ENCODE measurements at regions not wholly inside any gene's neighbourhood (a gene's known extent, or its start where the extent isn't known, plus 50 kb on each side); places are given as distances from the start of the nearest gene placed in this dataset.

DNA sequence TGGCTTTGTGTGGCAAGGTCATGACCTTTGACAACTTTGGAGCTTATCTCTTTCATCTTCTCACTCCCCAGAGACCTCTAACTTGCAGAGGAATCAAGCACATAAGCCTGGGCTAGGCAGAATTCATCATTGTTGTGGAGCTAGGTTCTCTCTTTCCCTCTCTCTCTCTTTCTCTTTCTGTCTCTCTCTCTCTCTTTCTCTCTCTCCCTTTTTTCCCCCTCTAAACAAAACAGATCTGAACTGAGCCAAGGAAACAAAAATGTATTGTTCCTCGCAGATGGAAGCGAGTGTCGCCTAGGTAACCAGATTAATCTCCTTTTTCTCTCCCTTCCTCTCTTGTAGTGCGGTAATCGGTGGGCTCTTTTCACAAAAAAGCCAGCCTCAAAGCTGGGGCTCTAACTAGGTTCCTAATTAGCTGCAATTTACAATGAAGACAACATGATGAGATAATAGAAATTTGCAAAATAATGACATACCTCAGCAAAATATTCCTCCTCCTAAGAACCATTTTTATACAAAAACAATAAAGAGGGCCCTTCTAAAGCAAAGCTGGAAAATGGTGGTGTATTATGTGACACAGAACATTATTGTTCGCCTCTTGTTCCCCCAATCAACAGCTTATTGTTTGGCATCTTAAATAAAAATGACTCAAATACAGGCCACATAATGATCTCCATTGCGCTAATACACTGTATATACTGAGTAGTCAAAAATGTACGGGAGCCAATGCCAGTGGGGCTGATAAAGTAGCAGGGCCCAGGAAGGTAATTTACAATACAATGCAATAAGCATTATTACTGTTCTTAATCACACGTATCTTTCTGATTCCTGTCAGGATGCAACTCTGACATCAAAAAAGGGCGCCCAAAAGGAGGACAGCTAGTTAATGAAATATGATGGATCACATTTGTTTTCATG is 65.7 kb upstream of the SOX5 start (continued):
- no peak for TF ChIP-seq TP53 (CRISPR knock-in tag; IDR thresholded peaks at IDR 0.05)
- no peak for TF ChIP-seq KAT7 (CRISPR knock-in tag; IDR thresholded peaks at IDR 0.05; ENCODE audit: borderline replicate concordance)
- no peak for TF ChIP-seq ZNF263 (CRISPR knock-in tag; IDR thresholded peaks at IDR 0.05; ENCODE audit: low read depth)
- TF ChIP-seq MYBL2 (CRISPR knock-in tag; IDR thresholded peaks at IDR 0.05), result no peak
- TF ChIP-seq ZBTB21 (CRISPR knock-in tag; IDR thresholded peaks at IDR 0.05; ENCODE audit: borderline replicate concordance), result no peak
- TF ChIP-seq, protein P1, sequence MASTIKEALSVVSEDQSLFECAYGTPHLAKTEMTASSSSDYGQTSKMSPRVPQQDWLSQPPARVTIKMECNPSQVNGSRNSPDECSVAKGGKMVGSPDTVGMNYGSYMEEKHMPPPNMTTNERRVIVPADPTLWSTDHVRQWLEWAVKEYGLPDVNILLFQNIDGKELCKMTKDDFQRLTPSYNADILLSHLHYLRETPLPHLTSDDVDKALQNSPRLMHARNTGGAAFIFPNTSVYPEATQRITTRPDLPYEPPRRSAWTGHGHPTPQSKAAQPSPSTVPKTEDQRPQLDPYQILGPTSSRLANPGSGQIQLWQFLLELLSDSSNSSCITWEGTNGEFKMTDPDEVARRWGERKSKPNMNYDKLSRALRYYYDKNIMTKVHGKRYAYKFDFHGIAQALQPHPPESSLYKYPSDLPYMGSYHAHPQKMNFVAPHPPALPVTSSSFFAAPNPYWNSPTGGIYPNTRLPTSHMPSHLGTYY (CRISPR knock-in tag; IDR thresholded peaks at IDR 0.05), result no peak
- TF ChIP-seq, protein P2, sequence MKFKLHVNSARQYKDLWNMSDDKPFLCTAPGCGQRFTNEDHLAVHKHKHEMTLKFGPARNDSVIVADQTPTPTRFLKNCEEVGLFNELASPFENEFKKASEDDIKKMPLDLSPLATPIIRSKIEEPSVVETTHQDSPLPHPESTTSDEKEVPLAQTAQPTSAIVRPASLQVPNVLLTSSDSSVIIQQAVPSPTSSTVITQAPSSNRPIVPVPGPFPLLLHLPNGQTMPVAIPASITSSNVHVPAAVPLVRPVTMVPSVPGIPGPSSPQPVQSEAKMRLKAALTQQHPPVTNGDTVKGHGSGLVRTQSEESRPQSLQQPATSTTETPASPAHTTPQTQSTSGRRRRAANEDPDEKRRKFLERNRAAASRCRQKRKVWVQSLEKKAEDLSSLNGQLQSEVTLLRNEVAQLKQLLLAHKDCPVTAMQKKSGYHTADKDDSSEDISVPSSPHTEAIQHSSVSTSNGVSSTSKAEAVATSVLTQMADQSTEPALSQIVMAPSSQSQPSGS (CRISPR knock-in tag; IDR thresholded peaks at IDR 0.05; ENCODE audit: borderline replicate concordance, low read depth), result no peak

DNA sequence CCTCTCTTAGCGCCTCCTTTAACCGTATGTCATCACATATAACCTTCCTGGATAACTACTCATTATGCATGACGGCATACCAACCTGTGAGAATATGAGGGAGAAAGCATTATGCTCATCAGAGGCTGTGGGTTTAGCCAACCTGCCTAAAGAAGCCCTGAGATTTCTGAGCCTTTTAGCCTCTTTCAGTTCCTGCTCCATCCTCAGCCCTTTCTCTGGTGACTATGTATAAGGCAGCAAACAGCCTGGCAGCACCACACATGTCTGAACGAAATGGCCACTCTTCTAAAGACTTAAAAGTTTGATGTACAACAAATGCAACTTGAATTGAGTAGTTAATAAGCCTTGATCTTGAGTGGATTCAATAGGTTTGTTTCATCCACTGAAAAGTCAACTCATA is 64.8 kb upstream of the SOX5 start:
- H3K4me1 Mint-ChIP-seq, result peaks cover 9% of the 10 kb centered on the region
- ATAC-seq (no peak), DNase-seq (ENCODE audit: low spot score) (no peak)
- H3K27me3 Mint-ChIP-seq (ENCODE audit: low read depth), result peaks cover 52% of the 10 kb centered on the region
- ChIA-PET CTCF (no interaction called here), POLR2A (interaction anchor here (0.5 kb wide), 1 partner anchor 555 kb away, joined by 3 read pairs; no protein-coding TSS in a partner anchor)
- no peaks in the 10 kb centered on the region for H3K9me3 Mint-ChIP-seq
- H3K36me3 Mint-ChIP-seq, result no peaks in the 10 kb centered on the region
- no peak overlapping the region for H3K27ac Mint-ChIP-seq
- H3K4me3 Mint-ChIP-seq, result no peak overlapping the region
- TF ChIP-seq, protein P3, sequence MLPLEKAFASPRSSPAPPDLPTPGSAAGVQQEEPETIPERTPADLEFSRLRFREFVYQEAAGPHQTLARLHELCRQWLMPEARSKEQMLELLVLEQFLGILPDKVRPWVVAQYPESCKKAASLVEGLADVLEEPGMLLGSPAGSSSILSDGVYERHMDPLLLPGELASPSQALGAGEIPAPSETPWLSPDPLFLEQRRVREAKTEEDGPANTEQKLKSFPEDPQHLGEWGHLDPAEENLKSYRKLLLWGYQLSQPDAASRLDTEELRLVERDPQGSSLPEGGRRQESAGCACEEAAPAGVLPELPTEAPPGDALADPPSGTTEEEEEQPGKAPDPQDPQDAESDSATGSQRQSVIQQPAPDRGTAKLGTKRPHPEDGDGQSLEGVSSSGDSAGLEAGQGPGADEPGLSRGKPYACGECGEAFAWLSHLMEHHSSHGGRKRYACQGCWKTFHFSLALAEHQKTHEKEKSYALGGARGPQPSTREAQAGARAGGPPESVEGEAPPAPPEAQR (CRISPR knock-in tag; IDR thresholded peaks at IDR 0.05), result no peak
- TF ChIP-seq SMAD3 (CRISPR knock-in tag; IDR thresholded peaks at IDR 0.05; ENCODE audit: borderline replicate concordance), result no peak
- TF ChIP-seq, protein P4, sequence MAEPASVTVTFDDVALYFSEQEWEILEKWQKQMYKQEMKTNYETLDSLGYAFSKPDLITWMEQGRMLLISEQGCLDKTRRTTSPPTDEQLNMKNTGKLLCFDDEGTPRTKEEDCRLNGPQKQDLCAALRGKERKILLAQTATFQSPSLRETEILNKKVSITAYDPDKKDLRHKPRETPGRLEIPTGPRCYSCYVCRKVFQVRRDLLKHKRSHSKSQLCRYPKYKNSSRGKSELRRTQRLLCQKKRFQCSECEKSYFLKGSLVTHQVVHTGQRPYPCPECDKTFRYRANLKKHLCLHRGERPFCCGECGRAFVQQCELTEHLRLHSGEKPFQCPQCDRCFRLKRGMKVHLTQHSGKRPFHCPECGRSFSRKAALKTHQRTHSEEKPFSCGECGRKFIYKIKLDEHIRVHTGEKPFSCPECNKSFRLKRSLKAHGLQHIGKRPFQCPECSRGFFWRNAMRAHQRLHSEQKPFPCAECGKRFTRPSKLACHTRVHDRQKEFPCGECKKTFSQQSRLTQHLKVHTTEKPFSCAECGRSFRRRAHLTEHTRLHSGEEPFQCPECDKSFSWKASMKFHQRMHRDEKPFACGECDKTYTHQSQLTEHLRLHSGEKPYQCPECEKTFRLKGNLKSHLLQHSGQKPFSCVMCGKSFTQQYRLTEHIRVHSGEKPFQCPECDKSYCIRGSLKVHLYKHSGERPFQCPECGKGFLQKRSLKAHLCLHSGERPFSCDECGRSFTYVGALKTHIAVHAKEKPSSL (CRISPR knock-in tag; conservative IDR thresholded peaks at IDR 0.05), result no peak

DNA sequence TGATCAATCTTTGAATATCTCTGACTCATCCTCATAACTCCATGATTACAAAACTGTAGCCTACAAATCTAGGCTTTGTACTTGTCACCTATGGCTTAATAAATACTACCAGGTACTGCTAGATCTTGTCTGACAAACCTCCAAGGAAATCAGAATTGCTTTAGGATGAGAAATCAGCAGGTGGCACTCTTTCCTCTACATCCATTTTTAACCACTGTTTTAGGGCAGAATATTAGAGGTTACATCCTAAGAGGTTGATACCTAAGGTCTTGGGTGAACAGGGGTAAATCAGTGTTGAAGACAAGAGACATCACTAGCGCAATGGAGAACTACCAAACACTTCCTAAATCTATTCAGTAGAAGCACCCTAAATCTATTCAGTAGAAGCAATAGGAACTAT is 63.1 kb upstream of the SOX5 start:
- Mint-ChIP-seq H3K27me3 (ENCODE audit: low read depth) (peaks cover 44% of the 10 kb centered on the region), H3K4me1 (peaks cover 9% of the 10 kb centered on the region), H3K36me3 (no peaks in the 10 kb centered on the region), H3K9me3 (no peaks in the 10 kb centered on the region), H3K4me3 (no peak overlapping the region), H3K27ac (no peak overlapping the region)
- TF ChIP-seq, protein P5, sequence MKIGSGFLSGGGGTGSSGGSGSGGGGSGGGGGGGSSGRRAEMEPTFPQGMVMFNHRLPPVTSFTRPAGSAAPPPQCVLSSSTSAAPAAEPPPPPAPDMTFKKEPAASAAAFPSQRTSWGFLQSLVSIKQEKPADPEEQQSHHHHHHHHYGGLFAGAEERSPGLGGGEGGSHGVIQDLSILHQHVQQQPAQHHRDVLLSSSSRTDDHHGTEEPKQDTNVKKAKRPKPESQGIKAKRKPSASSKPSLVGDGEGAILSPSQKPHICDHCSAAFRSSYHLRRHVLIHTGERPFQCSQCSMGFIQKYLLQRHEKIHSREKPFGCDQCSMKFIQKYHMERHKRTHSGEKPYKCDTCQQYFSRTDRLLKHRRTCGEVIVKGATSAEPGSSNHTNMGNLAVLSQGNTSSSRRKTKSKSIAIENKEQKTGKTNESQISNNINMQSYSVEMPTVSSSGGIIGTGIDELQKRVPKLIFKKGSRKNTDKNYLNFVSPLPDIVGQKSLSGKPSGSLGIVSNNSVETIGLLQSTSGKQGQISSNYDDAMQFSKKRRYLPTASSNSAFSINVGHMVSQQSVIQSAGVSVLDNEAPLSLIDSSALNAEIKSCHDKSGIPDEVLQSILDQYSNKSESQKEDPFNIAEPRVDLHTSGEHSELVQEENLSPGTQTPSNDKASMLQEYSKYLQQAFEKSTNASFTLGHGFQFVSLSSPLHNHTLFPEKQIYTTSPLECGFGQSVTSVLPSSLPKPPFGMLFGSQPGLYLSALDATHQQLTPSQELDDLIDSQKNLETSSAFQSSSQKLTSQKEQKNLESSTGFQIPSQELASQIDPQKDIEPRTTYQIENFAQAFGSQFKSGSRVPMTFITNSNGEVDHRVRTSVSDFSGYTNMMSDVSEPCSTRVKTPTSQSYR (CRISPR knock-in tag; IDR thresholded peaks at IDR 0.05), result no peak
- no peak for TF ChIP-seq NR1H2 (CRISPR knock-in tag; IDR thresholded peaks at IDR 0.05)
- TF ChIP-seq NFATC4 (CRISPR knock-in tag; IDR thresholded peaks at IDR 0.05), result no peak
- TF ChIP-seq SP1 (CRISPR knock-in tag; conservative IDR thresholded peaks at IDR 0.05), result no peak
- no peak for TF ChIP-seq GTF2I (CRISPR knock-in tag; conservative IDR thresholded peaks at IDR 0.05)
- TF ChIP-seq, protein P6, sequence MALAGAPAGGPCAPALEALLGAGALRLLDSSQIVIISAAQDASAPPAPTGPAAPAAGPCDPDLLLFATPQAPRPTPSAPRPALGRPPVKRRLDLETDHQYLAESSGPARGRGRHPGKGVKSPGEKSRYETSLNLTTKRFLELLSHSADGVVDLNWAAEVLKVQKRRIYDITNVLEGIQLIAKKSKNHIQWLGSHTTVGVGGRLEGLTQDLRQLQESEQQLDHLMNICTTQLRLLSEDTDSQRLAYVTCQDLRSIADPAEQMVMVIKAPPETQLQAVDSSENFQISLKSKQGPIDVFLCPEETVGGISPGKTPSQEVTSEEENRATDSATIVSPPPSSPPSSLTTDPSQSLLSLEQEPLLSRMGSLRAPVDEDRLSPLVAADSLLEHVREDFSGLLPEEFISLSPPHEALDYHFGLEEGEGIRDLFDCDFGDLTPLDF (CRISPR knock-in tag; IDR thresholded peaks at IDR 0.05), result no peak
- TF ChIP-seq NFYB (CRISPR knock-in tag; conservative IDR thresholded peaks at IDR 0.05; ENCODE audit: low read depth), result no peak
- TF ChIP-seq, protein P7, sequence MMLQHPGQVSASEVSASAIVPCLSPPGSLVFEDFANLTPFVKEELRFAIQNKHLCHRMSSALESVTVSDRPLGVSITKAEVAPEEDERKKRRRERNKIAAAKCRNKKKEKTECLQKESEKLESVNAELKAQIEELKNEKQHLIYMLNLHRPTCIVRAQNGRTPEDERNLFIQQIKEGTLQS (CRISPR knock-in tag; conservative IDR thresholded peaks at IDR 0.05), result no peak
- no peak for TF ChIP-seq ELF4 (CRISPR knock-in tag; IDR thresholded peaks at IDR 0.05; ENCODE audit: low read depth)
- TF ChIP-seq NFE2L1 (CRISPR knock-in tag; IDR thresholded peaks at IDR 0.05), result no peak
- no peak for TF ChIP-seq NR3C1 (CRISPR knock-in tag; conservative IDR thresholded peaks at IDR 0.05; ENCODE audit: low read depth)
- CTCF ChIA-PET, result no interaction called here
- DNase-seq (ENCODE audit: low spot score) (no peak), ATAC-seq (no peak)
- POLR2A ChIA-PET, result no interaction called here

Data from WTC11 (cell line).